ENCODE measurements at regions not wholly inside any gene's neighbourhood (a gene's known extent, or its start where the extent isn't known, plus 50 kb on each side); places are given as distances from the start of the nearest gene placed in this dataset.

DNA sequence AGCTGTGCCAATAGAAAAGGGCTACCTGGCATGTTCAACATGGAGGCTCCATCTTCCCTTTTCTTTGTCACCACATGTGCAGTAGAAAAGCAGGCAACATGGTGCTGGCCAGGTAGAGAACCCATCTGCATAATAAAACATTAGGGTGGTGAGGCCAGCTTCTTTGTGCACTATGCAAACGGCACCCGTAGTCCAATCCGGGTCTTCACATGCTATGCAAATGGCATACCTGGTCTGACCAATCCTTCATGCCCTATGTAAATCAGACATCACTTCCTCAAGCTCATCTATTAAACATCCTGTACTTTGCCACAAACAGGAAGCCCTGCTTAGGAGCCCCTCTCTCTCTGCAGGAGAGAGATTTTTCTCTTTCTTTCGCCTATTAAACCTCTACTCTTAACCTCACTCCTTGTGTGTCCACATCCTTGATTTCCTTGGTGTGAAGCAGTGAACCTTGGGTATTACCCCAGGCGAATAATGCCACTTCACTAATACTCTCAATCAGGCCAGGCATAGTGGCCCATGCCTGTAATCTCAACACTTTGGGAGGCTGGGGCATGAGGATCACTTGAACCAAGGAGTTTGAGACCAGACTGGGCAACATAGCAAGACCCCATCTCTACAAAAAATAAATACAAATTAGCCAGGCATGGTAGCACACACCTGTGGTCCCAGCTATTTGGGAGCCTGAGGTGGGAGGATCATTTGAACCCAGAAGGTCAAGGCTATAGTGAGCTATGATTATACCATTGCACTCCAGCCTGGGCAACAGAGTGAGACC is 111.3 kb upstream of the MRI1 start (continued):
- TF ChIP-seq, protein P1, sequence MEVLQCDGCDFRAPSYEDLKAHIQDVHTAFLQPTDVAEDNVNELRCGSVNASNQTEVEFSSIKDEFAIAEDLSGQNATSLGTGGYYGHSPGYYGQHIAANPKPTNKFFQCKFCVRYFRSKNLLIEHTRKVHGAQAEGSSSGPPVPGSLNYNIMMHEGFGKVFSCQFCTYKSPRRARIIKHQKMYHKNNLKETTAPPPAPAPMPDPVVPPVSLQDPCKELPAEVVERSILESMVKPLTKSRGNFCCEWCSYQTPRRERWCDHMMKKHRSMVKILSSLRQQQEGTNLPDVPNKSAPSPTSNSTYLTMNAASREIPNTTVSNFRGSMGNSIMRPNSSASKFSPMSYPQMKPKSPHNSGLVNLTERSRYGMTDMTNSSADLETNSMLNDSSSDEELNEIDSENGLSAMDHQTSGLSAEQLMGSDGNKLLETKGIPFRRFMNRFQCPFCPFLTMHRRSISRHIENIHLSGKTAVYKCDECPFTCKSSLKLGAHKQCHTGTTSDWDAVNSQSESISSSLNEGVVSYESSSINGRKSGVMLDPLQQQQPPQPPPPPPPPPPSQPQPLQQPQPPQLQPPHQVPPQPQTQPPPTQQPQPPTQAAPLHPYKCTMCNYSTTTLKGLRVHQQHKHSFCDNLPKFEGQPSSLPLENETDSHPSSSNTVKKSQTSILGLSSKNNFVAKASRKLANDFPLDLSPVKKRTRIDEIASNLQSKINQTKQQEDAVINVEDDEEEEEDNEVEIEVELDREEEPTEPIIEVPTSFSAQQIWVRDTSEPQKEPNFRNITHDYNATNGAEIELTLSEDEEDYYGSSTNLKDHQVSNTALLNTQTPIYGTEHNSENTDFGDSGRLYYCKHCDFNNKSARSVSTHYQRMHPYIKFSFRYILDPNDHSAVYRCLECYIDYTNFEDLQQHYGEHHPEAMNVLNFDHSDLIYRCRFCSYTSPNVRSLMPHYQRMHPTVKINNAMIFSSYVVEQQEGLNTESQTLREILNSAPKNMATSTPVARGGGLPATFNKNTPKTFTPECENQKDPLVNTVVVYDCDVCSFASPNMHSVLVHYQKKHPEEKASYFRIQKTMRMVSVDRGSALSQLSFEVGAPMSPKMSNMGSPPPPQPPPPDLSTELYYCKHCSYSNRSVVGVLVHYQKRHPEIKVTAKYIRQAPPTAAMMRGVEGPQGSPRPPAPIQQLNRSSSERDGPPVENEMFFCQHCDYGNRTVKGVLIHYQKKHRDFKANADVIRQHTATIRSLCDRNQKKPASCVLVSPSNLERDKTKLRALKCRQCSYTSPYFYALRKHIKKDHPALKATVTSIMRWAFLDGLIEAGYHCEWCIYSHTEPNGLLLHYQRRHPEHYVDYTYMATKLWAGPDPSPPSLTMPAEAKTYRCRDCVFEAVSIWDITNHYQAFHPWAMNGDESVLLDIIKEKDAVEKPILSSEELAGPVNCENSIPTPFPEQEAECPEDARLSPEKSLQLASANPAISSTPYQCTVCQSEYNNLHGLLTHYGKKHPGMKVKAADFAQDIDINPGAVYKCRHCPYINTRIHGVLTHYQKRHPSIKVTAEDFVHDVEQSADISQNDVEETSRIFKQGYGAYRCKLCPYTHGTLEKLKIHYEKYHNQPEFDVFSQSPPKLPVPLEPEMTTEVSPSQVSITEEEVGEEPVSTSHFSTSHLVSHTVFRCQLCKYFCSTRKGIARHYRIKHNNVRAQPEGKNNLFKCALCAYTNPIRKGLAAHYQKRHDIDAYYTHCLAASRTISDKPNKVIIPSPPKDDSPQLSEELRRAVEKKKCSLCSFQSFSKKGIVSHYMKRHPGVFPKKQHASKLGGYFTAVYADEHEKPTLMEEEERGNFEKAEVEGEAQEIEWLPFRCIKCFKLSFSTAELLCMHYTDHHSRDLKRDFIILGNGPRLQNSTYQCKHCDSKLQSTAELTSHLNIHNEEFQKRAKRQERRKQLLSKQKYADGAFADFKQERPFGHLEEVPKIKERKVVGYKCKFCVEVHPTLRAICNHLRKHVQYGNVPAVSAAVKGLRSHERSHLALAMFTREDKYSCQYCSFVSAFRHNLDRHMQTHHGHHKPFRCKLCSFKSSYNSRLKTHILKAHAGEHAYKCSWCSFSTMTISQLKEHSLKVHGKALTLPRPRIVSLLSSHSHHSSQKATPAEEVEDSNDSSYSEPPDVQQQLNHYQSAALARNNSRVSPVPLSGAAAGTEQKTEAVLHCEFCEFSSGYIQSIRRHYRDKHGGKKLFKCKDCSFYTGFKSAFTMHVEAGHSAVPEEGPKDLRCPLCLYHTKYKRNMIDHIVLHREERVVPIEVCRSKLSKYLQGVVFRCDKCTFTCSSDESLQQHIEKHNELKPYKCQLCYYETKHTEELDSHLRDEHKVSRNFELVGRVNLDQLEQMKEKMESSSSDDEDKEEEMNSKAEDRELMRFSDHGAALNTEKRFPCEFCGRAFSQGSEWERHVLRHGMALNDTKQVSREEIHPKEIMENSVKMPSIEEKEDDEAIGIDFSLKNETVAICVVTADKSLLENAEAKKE (CRISPR knock-in tag; IDR thresholded peaks at IDR 0.05), result no peak
- TF ChIP-seq ZNF114 (CRISPR knock-in tag; IDR thresholded peaks at IDR 0.05), result no peak

DNA sequence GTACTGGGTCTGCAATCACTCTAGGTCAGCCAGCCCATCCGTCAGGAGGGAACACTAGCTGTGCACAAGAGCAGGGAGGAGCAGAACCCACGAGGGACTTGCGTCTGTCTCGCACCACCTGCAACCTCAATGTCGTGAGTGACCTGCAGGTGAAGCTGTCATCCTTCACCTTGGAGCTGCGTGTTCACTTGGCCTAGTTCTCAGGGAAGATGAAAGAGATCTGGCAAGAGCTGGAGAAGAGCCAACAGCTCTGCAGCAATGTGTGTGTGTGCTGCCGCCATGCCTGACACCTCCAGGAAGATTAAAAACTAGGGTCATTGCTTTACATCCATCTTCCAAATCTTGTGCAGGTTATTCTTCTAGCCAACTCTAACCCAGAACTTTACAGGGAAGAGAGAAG is 117.6 kb upstream of the MRI1 start:
- Histone ChIP-seq H3K9me2 (ENCODE audit: insufficient read depth) (0 out of 2 replicates have a peak, but pooled peaks cover 5% of the 10 kb centered on the region), H3K27me3 (ENCODE audit: insufficient read depth) (no peaks in the 10 kb centered on the region), H3K79me2 (replicated peaks; ENCODE audit: insufficient read depth) (no peaks in the 10 kb centered on the region), H3F3A (replicated peaks; ENCODE audit: low read depth) (no peaks in the 10 kb centered on the region), H3K36me3 (ENCODE audit: insufficient read depth) (no peaks in the 10 kb centered on the region), H3K27ac (ENCODE audit: low read depth) (no peak overlapping the region), H3K4me3 (no peak overlapping the region), H4K20me1 (replicated peaks; ENCODE audit: insufficient read depth) (no peaks in the 10 kb centered on the region), H3K4me1 (ENCODE audit: insufficient read depth) (no peaks in the 10 kb centered on the region), H3K4me2 (no peak overlapping the region), H2AFZ (no peak overlapping the region)
- Mint-ChIP-seq H3K4me3 (no peak overlapping the region), H3K4me1 (no peaks in the 10 kb centered on the region), H3K27ac (no peak overlapping the region), H3K36me3 (ENCODE audit: low read depth) (no peaks in the 10 kb centered on the region; the same call in 2 of the 3 replicates), H3K27me3 (ENCODE audit: insufficient read depth, low read depth, poor library complexity) (peaks cover 6% of the 10 kb centered on the region), H3K9me3 (peaks cover 19% of the 10 kb centered on the region)
- DNase-seq (ENCODE audit: low spot score) (no peak), ATAC-seq (no peak)
- no peak for TF ChIP-seq CTCF (conservative IDR thresholded peaks at IDR 0.05; ENCODE audit: low read depth in 2 of 2)
- TF ChIP-seq POLR2AphosphoS5 (IDR thresholded peaks at IDR 0.05; ENCODE audit: low read depth), result no peak
- no peak for TF ChIP-seq EZH2phosphoT487 (IDR thresholded peaks at IDR 0.05; ENCODE audit: unreplicated experiment)
- TF ChIP-seq EZH2 (IDR thresholded peaks at IDR 0.05; ENCODE audit: low read depth, unreplicated experiment), result no peak
- no peak for TF ChIP-seq ZNF331 (CRISPR knock-in tag; IDR thresholded peaks at IDR 0.05; ENCODE audit: low read depth)
- TF ChIP-seq STAT1 (IDR thresholded peaks at IDR 0.05; ENCODE audit: unreplicated experiment), result no peak

All from GM23338 (cell line).